Kidney epithelial cell (primary cell): ENCODE measurements at regions not wholly inside any gene's neighbourhood (a gene's known extent, or its start where the extent isn't known, plus 50 kb on each side); places are given as distances from the start of the nearest gene placed in this dataset.

Experiments
- DNase-seq: peaks from one replicate; pipeline ENCODE4 v3.0.0-alpha.2; 2010; ENCODE audit warnings: low read depth
- H3K27me3 ChIP-seq: 2 replicates; pipeline ENCODE4 v1.6.0; 2011; ENCODE audit warnings: low read length; ENCODE audit not compliant: control insufficient read depth, insufficient read depth
- H3K36me3 ChIP-seq: 2 replicates; pipeline ENCODE4 v1.5.1; 2011; ENCODE audit warnings: low read length; ENCODE audit not compliant: control insufficient read depth, insufficient read depth
- H3K4me3 ChIP-seq: 2 replicates; pipeline ENCODE4 v1.5.1; 2011; ENCODE audit warnings: low read depth, mild to moderate bottlenecking, control low read depth, low read length
- TF ChIP-seq, protein P1 (sequence below): IDR thresholded peaks from 2 replicates; pipeline ENCODE4 v1.5.1; 2011; ENCODE audit warnings: mild to moderate bottlenecking, moderate library complexity, low read length, control low read depth, inconsistent platforms; ENCODE audit not compliant: insufficient read depth, poor library complexity, severe bottlenecking

GRCh38 chr10:29102636-29103035, 186.2 kb upstream of the LYZL1 start:
- Histone ChIP-seq H3K27me3 (no peaks in the 10 kb centered on the region), H3K4me3 (no peak overlapping the region), H3K36me3 (no peaks in the 10 kb centered on the region)
- TF ChIP-seq, protein P1, sequence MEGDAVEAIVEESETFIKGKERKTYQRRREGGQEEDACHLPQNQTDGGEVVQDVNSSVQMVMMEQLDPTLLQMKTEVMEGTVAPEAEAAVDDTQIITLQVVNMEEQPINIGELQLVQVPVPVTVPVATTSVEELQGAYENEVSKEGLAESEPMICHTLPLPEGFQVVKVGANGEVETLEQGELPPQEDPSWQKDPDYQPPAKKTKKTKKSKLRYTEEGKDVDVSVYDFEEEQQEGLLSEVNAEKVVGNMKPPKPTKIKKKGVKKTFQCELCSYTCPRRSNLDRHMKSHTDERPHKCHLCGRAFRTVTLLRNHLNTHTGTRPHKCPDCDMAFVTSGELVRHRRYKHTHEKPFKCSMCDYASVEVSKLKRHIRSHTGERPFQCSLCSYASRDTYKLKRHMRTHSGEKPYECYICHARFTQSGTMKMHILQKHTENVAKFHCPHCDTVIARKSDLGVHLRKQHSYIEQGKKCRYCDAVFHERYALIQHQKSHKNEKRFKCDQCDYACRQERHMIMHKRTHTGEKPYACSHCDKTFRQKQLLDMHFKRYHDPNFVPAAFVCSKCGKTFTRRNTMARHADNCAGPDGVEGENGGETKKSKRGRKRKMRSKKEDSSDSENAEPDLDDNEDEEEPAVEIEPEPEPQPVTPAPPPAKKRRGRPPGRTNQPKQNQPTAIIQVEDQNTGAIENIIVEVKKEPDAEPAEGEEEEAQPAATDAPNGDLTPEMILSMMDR: no peak
- no peak for DNase-seq

DNA sequence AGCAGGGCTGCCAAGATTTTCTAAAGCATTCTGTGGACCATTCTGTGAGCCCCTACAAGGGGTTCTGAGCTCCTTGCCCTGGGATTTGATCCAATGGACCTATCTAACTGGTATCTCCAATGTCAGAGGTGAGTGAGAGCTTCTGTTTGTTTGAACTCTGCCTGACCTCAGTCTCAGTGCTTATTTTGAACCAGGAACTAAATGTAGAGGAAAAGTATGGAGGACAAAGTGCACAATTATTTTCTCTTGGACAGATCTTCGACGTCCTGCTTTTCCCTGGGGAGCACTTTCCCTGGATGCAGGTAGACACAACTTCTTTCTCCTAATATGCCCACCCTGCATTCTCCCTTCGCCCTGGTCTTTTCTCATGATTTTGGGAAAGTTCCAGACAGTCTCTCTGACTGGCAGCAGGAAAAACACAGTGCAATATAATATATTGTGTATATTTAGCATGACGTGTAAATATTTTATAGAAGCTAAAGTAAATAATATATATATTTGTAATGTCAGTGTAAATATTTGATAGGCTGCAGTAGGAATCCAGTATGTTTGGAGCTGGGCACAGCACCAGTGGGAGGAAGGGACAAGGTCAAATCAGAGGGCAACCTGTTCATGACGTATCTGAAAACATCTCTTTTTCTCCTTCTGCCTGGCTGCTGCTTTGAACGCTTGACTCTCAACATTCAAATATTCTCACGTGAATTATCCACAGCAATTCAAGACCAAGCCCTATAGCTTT, 184.0 kb upstream of the LYZL1 start:
- TF ChIP-seq, protein P1: no peak
- no peaks in the 10 kb centered on the region for H3K27me3 ChIP-seq
- no peak overlapping the region for H3K4me3 ChIP-seq
- no peak for DNase-seq
- H3K36me3 ChIP-seq: no peaks in the 10 kb centered on the region

GRCh38 chr10:29105516-29106215, 183.2 kb upstream of the LYZL1 start:
- DNase-seq: peak; percentile 29
- Histone ChIP-seq H3K4me3 (no peak overlapping the region), H3K36me3 (no peaks in the 10 kb centered on the region), H3K27me3 (no peaks in the 10 kb centered on the region)
- TF ChIP-seq, protein P1: no peak

DNA sequence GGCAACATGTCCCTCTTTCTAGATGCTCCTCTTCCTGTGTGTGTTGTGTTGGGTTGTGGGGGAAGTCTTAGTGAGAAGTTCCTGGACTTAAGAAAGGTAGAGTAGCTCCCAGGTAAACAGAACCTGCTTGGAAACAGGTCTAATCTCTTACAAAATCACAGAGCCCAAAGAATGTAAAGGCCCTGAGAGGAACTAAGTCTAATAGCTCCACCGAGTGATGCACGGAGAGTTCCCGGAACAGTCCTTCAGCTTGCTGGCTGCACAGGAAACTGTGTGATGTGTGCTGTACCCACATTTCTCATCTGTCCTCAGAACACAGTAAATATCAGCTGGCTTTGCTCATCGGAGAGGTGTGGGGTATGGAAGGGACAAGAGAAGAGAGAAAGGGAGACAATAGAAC, 182.6 kb upstream of the LYZL1 start:
- Histone ChIP-seq H3K27me3 (no peaks in the 10 kb centered on the region), H3K4me3 (no peak overlapping the region), H3K36me3 (no peaks in the 10 kb centered on the region)
- DNase-seq: no peak
- TF ChIP-seq, protein P1: no peak

GRCh38 chr10:29107866-29108498, 180.9 kb upstream of the LYZL1 start:
- H3K27me3 ChIP-seq: no peaks in the 10 kb centered on the region
- no peaks in the 10 kb centered on the region for H3K36me3 ChIP-seq
- DNase-seq: no peak
- H3K4me3 ChIP-seq: no peak overlapping the region
- TF ChIP-seq, protein P1: no peak
